GM12872 (cell line): ENCODE measurements at regions not wholly inside any gene's neighbourhood (a gene's known extent, or its start where the extent isn't known, plus 50 kb on each side); places are given as distances from the start of the nearest gene placed in this dataset.

ENCODE experiments used
- CTCF ChIP-seq: IDR thresholded peaks from 3 replicates; pipeline ENCODE4 v1.5.1; 2011; ENCODE audit warnings: low read depth, mild to moderate bottlenecking, low read length, moderate library complexity; ENCODE audit not compliant: insufficient read depth

- TF ChIP-seq CTCF = no peak
Observed at GRCh38 chr7:96508371-96508770, 186.5 kb upstream of the SLC25A13 start.

DNA sequence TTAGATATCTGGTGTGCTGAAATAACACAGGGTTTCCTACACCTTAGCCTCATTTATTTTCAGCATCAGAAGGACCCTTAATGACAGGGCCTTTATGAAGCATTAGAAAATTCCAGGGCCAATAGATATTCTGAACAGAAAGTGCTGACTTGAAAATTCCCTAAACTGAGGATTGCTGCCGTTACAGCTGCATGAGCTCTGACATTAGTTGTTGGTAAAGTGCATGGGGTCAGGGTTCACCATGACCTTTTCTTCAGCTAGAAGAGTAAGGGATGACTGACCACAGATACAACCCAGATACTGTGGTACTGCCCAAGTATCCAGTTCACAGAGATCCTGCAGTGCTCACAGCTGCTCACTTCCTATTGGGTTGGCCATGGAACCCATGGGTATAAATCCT, 181.7 kb upstream of the SLC25A13 start:
- no peak for TF ChIP-seq CTCF

DNA sequence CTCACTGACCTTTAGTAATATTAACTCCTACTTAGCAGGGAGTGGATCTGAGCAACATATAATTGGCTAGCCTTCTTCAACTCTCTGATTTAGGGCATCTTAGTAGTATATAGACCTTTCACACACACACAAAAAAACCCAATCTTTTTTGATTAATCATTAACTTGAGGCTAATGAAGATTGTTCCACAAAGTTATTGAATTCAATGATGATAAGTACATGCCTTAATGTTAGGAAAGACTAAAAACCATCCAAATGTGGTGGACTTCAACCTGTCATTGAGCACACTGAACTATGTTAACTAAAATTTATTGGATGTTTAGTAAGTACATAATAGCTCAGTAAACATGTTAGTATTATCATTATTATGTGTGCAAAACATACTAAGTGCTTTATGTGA, 179.4 kb upstream of the SLC25A13 start:
- TF ChIP-seq CTCF = no peak

- TF ChIP-seq CTCF = no peak
Observed at GRCh38 chr7:96499532-96499931, 177.6 kb upstream of the SLC25A13 start.

DNA sequence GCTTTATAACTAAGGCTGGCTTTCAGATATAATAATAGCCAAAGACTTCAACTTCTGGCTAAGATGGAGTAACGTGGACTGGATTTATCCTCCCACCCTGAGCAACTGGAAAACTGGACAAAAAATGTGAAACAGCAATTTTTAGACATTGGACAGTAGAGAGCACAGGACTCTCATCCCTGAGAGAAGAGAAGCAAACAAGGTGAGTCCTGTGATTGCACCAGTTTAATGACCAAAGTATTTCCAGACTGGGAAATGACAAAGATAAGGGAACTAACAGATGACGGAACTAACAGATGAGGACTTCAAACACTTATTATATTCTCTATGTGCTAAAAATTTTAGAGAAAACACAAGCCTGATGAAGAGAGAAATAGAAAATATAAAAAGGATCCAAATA, 175.7 kb upstream of the SLC25A13 start:
- no peak for TF ChIP-seq CTCF

DNA sequence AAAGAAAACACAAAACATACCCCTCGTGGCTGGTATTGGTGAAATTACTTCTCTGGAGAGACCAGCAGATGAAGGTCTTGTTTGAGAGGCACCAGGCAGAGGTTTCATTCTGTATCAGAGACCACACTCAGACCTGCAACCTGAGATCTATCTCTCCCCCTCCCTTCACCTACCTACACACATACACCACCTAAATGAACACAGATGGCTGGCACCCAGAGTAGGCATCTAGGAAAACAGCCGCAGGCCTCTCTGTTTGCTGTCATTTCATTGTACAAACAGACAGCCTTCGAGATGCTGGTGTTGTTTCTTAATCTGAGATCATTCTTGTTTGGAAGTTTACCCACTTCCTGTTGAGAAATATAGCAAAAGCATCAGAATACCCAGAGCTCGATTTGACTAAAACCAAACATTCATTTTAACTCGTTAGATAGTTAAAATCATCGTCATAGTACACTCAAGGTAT, 173.9 kb upstream of the SLC25A13 start:
- no peak for TF ChIP-seq CTCF

GRCh38 chr7:96486681-96487080, 164.8 kb upstream of the SLC25A13 start:
- no peak for TF ChIP-seq CTCF

DNA sequence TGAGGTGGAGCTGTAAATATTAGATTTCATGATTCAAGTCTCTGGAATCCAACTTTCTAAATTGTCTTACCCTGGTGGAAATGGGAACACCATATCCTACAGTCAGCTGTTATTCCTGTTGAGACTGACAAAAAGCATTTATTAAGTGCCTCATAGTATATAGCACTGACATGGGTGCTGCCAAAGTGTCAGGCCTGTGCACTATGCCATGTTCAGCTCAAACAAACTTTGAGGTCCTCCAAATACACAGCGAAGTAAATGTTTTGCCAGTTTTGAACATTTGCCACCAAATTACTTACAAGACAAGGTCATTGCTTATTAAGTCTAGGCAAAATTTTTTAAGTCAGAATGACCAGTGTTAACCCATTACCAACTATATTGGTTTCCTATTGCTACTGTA, 162.9 kb upstream of the SLC25A13 start:
- no peak for TF ChIP-seq CTCF
